ENCODE measurements at regions not wholly inside any gene's neighbourhood (a gene's known extent, or its start where the extent isn't known, plus 50 kb on each side); places are given as distances from the start of the nearest gene placed in this dataset.

GRCh38 chr7:125834421-125834820, 904.8 kb upstream of the POT1 start:
- ATAC-seq = no peak
- Histone ChIP-seq H3K9me3 (peaks cover 0 to 11% (median 0%) of the 10 kb centered on the region in 12 donors), H3K36me3 (no peaks in the 10 kb centered on the region), H3K4me3 (no peak overlapping the region), H3K27ac (no peak overlapping the region), H3K4me1 (no peaks in the 10 kb centered on the region), H3K27me3 (no peaks in the 10 kb centered on the region)
- intact Hi-C loops (cut with DNase I) = loop anchor here in 1 of 10 donors (10.0 kb wide), 1 partner anchor 1040 kb away; no protein-coding TSS in a partner anchor
- no peak for TF ChIP-seq CTCF (IDR thresholded peaks at IDR 0.05)
- no peak for TF ChIP-seq POLR2A (IDR thresholded peaks at IDR 0.05)
- no peak for DNase-seq
- 53 to 63% (median 58%) methylated on average over 2 of the region's 2 CpGs for WGBS, 4 donors

- no peaks in the 10 kb centered on the region for H3K4me1 ChIP-seq
- DNase-seq (no peak), ATAC-seq (no peak)
- WGBS, 4 donors = 63 to 83% (median 79%) methylated on average over 8 of the region's 8 CpGs
- TF ChIP-seq CTCF (IDR thresholded peaks at IDR 0.05) (no peak), POLR2A (IDR thresholded peaks at IDR 0.05) (no peak)
- no peak overlapping the region for H3K27ac ChIP-seq
- H3K27me3 ChIP-seq = no peaks in the 10 kb centered on the region
- no peaks in the 10 kb centered on the region for H3K36me3 ChIP-seq
- intact Hi-C loops (cut with DNase I) = loop anchor here in 1 of 10 donors (10.0 kb wide), 1 partner anchor 1041 kb away; no protein-coding TSS in a partner anchor
- H3K4me3 ChIP-seq = no peak overlapping the region
- peaks cover 0 to 11% (median 0%) of the 10 kb centered on the region in 12 donors for H3K9me3 ChIP-seq
These were observed 904.2 kb upstream of the POT1 start for GRCh38 chr7:125833839-125834238.

- no peaks in the 10 kb centered on the region for H3K36me3 ChIP-seq
- H3K27ac ChIP-seq = no peak overlapping the region
- H3K27me3 ChIP-seq = no peaks in the 10 kb centered on the region
- DNase-seq (no peak), ATAC-seq (no peak)
- H3K9me3 ChIP-seq = peaks cover 0 to 11% (median 0%) of the 10 kb centered on the region in 12 donors
- no peaks in the 10 kb centered on the region for H3K4me1 ChIP-seq
- TF ChIP-seq POLR2A (IDR thresholded peaks at IDR 0.05) (no peak), CTCF (IDR thresholded peaks at IDR 0.05) (no peak)
- H3K4me3 ChIP-seq = no peak overlapping the region
- intact Hi-C loops (cut with DNase I) = loop anchor here in 1 of 10 donors (10.0 kb wide), 1 partner anchor 1044 kb away; no protein-coding TSS in a partner anchor
These were observed 901.1 kb upstream of the POT1 start for GRCh38 chr7:125830743-125831142.

GRCh38 chr7:125828153-125828700, 898.6 kb upstream of the POT1 start:
- no peaks in the 10 kb centered on the region for H3K36me3 ChIP-seq
- no peak overlapping the region for H3K4me3 ChIP-seq
- 80 to 85% (median 81%) methylated on average over 3 of the region's 3 CpGs for WGBS, 4 donors
- DNase-seq = no peak
- TF ChIP-seq CTCF (IDR thresholded peaks at IDR 0.05) = no peak
- TF ChIP-seq POLR2A (IDR thresholded peaks at IDR 0.05) = no peak
- no peaks in the 10 kb centered on the region for H3K27me3 ChIP-seq
- no peak for ATAC-seq
- intact Hi-C loops (cut with DNase I) = no loop called here
- no peaks in the 10 kb centered on the region for H3K4me1 ChIP-seq
- no peak overlapping the region for H3K27ac ChIP-seq
- peaks cover 0 to 11% (median 0%) of the 10 kb centered on the region in 12 donors for H3K9me3 ChIP-seq
